ENCODE measurements at regions not wholly inside any gene's neighbourhood (a gene's known extent, or its start where the extent isn't known, plus 50 kb on each side); places are given as distances from the start of the nearest gene placed in this dataset.

DNA sequence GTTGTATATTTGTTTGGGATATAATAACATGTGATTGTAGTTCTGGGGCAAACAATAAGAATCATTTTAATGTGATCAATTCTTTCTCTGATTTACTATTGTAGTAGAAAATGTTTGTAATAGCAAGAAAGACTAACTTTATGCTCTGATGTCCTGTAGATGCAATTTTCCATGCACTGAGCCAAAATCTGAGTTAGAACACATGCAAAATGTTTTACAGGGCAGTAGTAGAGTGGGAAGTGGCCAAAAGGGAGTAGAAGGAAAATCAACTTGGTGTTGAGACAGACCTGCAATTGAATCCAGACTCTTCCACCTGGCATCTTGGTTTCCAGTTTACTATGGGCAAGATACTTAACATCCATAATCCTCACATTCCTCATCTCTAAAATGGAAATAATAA is 93.5 kb upstream of the BMP5 start:
- no TSS peak for BruUV-seq (replicated peaks)
- TF ChIP-seq, protein P1, sequence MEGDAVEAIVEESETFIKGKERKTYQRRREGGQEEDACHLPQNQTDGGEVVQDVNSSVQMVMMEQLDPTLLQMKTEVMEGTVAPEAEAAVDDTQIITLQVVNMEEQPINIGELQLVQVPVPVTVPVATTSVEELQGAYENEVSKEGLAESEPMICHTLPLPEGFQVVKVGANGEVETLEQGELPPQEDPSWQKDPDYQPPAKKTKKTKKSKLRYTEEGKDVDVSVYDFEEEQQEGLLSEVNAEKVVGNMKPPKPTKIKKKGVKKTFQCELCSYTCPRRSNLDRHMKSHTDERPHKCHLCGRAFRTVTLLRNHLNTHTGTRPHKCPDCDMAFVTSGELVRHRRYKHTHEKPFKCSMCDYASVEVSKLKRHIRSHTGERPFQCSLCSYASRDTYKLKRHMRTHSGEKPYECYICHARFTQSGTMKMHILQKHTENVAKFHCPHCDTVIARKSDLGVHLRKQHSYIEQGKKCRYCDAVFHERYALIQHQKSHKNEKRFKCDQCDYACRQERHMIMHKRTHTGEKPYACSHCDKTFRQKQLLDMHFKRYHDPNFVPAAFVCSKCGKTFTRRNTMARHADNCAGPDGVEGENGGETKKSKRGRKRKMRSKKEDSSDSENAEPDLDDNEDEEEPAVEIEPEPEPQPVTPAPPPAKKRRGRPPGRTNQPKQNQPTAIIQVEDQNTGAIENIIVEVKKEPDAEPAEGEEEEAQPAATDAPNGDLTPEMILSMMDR (IDR thresholded peaks at IDR 0.05; ENCODE audit: insufficient read depth in 1 of 2, low read depth in 1 of 2, low read length in 1 of 2, severe bottlenecking in 1 of 2, unreplicated experiment in 1 of 2): no peak

DNA sequence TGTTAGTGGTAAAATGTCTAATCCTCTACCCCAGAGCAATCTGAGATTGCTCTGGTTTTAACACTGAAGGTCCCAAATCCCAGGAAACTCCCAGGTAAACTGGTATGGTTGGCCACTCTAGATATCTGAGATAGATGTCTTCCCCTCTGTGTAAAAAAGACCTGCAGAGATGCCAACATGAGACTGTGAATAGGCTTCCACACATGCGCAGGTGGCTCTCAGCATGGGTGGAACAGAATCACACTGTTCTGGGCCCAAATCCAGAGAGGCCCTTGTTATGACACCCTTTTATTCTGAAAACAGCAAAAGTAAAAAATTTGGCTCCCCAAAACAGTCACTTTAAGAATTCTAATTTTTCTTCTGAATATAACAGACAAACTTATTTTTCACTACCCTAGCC is 88.7 kb upstream of the BMP5 start:
- POLR2A ChIA-PET: no interaction called here
- CTCF ChIA-PET: no interaction called here

More for the DNA sequence above, 93.5 kb upstream of the BMP5 start:
- DNase-seq: no peak
- Mint-ChIP-seq H3K27me3 (ENCODE audit: insufficient read depth, unreplicated experiment) (peaks cover 5% of the 10 kb centered on the region), H3K4me1 (ENCODE audit: low read depth, unreplicated experiment) (no peaks in the 10 kb centered on the region), H3K4me3 (ENCODE audit: unreplicated experiment) (no peak overlapping the region), H3K9me3 (ENCODE audit: unreplicated experiment) (no peaks in the 10 kb centered on the region), H3K36me3 (ENCODE audit: insufficient read depth, unreplicated experiment) (no peaks in the 10 kb centered on the region), H3K27ac (ENCODE audit: unreplicated experiment) (no peak overlapping the region)
- no peak overlapping the region for H3K4me3 ChIP-seq (ENCODE audit: low read depth, low read length)
- no peaks in the 10 kb centered on the region for H3K4me1 ChIP-seq
- H3K9me3 ChIP-seq: no peaks in the 10 kb centered on the region
- intact Hi-C loops (cut with micrococcal nuclease; ENCODE audit: unreplicated experiment): no loop called here
- H3K36me3 ChIP-seq (ENCODE audit: control insufficient read depth, insufficient read depth, low read length): no peaks in the 10 kb centered on the region
- ChIA-PET POLR2A (no interaction called here), CTCF (no interaction called here)
- no peaks in the 10 kb centered on the region for H3K27me3 ChIP-seq (replicated peaks; ENCODE audit: control insufficient read depth, insufficient read depth, low read length)

DNA sequence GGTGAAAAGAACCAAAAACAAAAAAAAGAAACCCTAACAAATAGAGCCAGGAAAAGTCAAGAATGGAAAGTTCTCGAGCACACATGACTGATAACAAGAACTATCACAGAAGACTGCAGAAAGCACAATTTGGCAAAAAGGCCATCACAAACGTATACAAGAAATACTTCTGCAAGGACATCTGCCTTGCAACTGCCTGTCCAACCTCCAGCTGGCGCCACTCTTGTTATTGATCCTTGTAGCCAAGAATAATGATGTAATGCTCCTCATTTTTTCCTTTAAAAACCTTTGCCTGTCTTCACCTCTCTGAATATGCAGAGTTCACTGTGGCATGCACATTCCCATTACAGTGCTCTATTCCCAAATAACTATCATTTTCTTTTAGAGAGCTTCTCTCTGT is 87.9 kb upstream of the BMP5 start:
- Mint-ChIP-seq H3K27ac (ENCODE audit: unreplicated experiment) (no peak overlapping the region), H3K27me3 (ENCODE audit: insufficient read depth, unreplicated experiment) (peaks cover 5% of the 10 kb centered on the region), H3K36me3 (ENCODE audit: insufficient read depth, unreplicated experiment) (no peaks in the 10 kb centered on the region), H3K4me1 (ENCODE audit: low read depth, unreplicated experiment) (peaks cover 7% of the 10 kb centered on the region), H3K9me3 (ENCODE audit: unreplicated experiment) (no peaks in the 10 kb centered on the region), H3K4me3 (ENCODE audit: unreplicated experiment) (no peak overlapping the region)
- POLR2A ChIA-PET: no interaction called here
- no TSS peak for BruUV-seq (replicated peaks)
- Histone ChIP-seq H3K27me3 (replicated peaks; ENCODE audit: control insufficient read depth, insufficient read depth, low read length) (no peaks in the 10 kb centered on the region), H3K9me3 (no peaks in the 10 kb centered on the region), H3K4me3 (ENCODE audit: low read depth, low read length) (no peak overlapping the region), H3K4me1 (no peaks in the 10 kb centered on the region), H3K36me3 (ENCODE audit: control insufficient read depth, insufficient read depth, low read length) (no peaks in the 10 kb centered on the region)
- intact Hi-C loops (cut with micrococcal nuclease; ENCODE audit: unreplicated experiment): no loop called here
- no peak for DNase-seq
- TF ChIP-seq, protein P1 (IDR thresholded peaks at IDR 0.05; ENCODE audit: insufficient read depth in 1 of 2, low read depth in 1 of 2, low read length in 1 of 2, severe bottlenecking in 1 of 2, unreplicated experiment in 1 of 2): peak in 1 of 2 experiments; percentile 9
- CTCF ChIA-PET: no interaction called here

More for the DNA sequence above, 88.7 kb upstream of the BMP5 start:
- TF ChIP-seq, protein P1 (IDR thresholded peaks at IDR 0.05; ENCODE audit: insufficient read depth in 1 of 2, low read depth in 1 of 2, low read length in 1 of 2, severe bottlenecking in 1 of 2, unreplicated experiment in 1 of 2): no peak
- peaks cover 7% of the 10 kb centered on the region for H3K4me1 Mint-ChIP-seq (ENCODE audit: low read depth, unreplicated experiment)
- no peak for DNase-seq
- H3K27me3 Mint-ChIP-seq (ENCODE audit: insufficient read depth, unreplicated experiment): peaks cover 5% of the 10 kb centered on the region
- Histone ChIP-seq H3K36me3 (ENCODE audit: control insufficient read depth, insufficient read depth, low read length) (no peaks in the 10 kb centered on the region), H3K27me3 (replicated peaks; ENCODE audit: control insufficient read depth, insufficient read depth, low read length) (no peaks in the 10 kb centered on the region), H3K4me3 (ENCODE audit: low read depth, low read length) (no peak overlapping the region), H3K4me1 (no peaks in the 10 kb centered on the region), H3K9me3 (no peaks in the 10 kb centered on the region)
- no peaks in the 10 kb centered on the region for H3K9me3 Mint-ChIP-seq (ENCODE audit: unreplicated experiment)
- no peak overlapping the region for H3K4me3 Mint-ChIP-seq (ENCODE audit: unreplicated experiment)
- intact Hi-C loops (cut with micrococcal nuclease; ENCODE audit: unreplicated experiment): no loop called here
- no peaks in the 10 kb centered on the region for H3K36me3 Mint-ChIP-seq (ENCODE audit: insufficient read depth, unreplicated experiment)
- no TSS peak for BruUV-seq (replicated peaks)
- H3K27ac Mint-ChIP-seq (ENCODE audit: unreplicated experiment): no peak overlapping the region

Data from Caco-2 (cell line).